OCI-LY7 (cell line): ENCODE measurements at regions not wholly inside any gene's neighbourhood (a gene's known extent, or its start where the extent isn't known, plus 50 kb on each side); places are given as distances from the start of the nearest gene placed in this dataset.

Source experiments
- BruUV-seq: library from RNA; stranded (reverse); fragments of 400-500 nt; replicated peaks from 2 replicates; lab custom pipeline; 2021; lab: Mats Ljungman, UMichigan
- CTCF ChIA-PET: fragments of 300-600 bp; sonication (Branson Sonifier 250); formaldehyde crosslinking; loops from one replicate; lab custom pipeline; 2022; ENCODE audit warnings: antibody characterized with exemption; ENCODE audit not compliant: unreplicated experiment; lab: Charles Lee
- POLR2A ChIA-PET: fragments of 300-600 bp; sonication (Branson Sonifier 250); formaldehyde crosslinking; loops from one replicate; lab custom pipeline; 2022; ENCODE audit warnings: antibody characterized with exemption; lab: Charles Lee
- DNase-seq: peaks from one replicate; pipeline ENCODE4 v3.0.0-alpha.2; 2015; ENCODE audit warnings: low spot score
- H2AFZ ChIP-seq: fragments of 200-600 bp; sonication (generic), shearing (Covaris generic); 2 replicates; pipeline ENCODE4 v1.6.1; 2014; ENCODE audit warnings: mild to moderate bottlenecking, antibody characterized with exemption, low read length, moderate library complexity
- H3K27ac ChIP-seq: fragments of 200-600 bp; sonication (generic); 2 replicates; pipeline ENCODE4 v1.5.1; 2014; ENCODE audit warnings: mixed run types, low read depth, mild to moderate bottlenecking, moderate library complexity, low read length, inconsistent platforms; ENCODE audit not compliant: poor library complexity, severe bottlenecking
- H3K36me3 ChIP-seq: fragments of 200-600 bp; sonication (generic); 2 replicates; pipeline ENCODE4 v1.6.1; 2014; ENCODE audit warnings: mild to moderate bottlenecking, antibody characterized with exemption, low read length, moderate library complexity, mixed read lengths; ENCODE audit not compliant: insufficient read depth
- H3K4me1 ChIP-seq: fragments of 200-600 bp; sonication (generic); 2 replicates; pipeline ENCODE4 v1.5.1; 2014; ENCODE audit warnings: mild to moderate bottlenecking, low read length; ENCODE audit not compliant: insufficient read depth, poor library complexity, severe bottlenecking
- H3K4me2 ChIP-seq: fragments of 200-600 bp; sonication (generic); 2 replicates; pipeline ENCODE4 v1.6.1; 2014; ENCODE audit warnings: mild to moderate bottlenecking, low read length
- H3K4me3 ChIP-seq: fragments of 200-600 bp; sonication (generic); 2 replicates; pipeline ENCODE4 v1.5.1; 2014; ENCODE audit warnings: mild to moderate bottlenecking, low read depth, low read length; ENCODE audit not compliant: poor library complexity, severe bottlenecking
- H3K79me2 ChIP-seq: fragments of 200-600 bp; sonication (generic); 2 replicates; pipeline ENCODE4 v1.6.1; 2016; ENCODE audit warnings: low read depth, mild to moderate bottlenecking, low read length, moderate library complexity, mixed read lengths; ENCODE audit not compliant: insufficient read depth
- H3K9me2 ChIP-seq: fragments of 200-600 bp; sonication (generic); 2 replicates; pipeline ENCODE4 v1.6.1; 2016; ENCODE audit warnings: mild to moderate bottlenecking, low read length, mixed read lengths; ENCODE audit not compliant: insufficient read depth
- H3K9me3 ChIP-seq: fragments of 200-600 bp; sonication (generic); 2 replicates; pipeline ENCODE4 v1.6.1; 2014; ENCODE audit warnings: mild to moderate bottlenecking, mixed run types, low read length, mixed read lengths
- H4K20me1 ChIP-seq: fragments of 200-600 bp; sonication (generic); 2 replicates; pipeline ENCODE4 v1.6.1; 2014; ENCODE audit warnings: mild to moderate bottlenecking, antibody characterized with exemption, low read length, moderate library complexity, mixed read lengths; ENCODE audit not compliant: insufficient read depth
- EZH2phosphoT487 ChIP-seq: fragments of 200-600 bp; sonication (generic); IDR thresholded peaks from 2 replicates; pipeline ENCODE4 v1.6.1; 2018; ENCODE audit warnings: low read depth, borderline replicate concordance, mild to moderate bottlenecking, mixed run types, antibody characterized with exemption, low read length, moderate library complexity, mixed read lengths
- intact Hi-C: fragments of 100-400 bp; cut with micrococcal nuclease; formaldehyde crosslinking; loops from one replicate; pipeline ENCODE4 v1.10.0; 2022; ENCODE audit not compliant: unreplicated experiment
- TF ChIP-seq, protein P1 (sequence below): fragments of 200-600 bp; sonication (generic); conservative IDR thresholded peaks from 2 replicates; pipeline ENCODE4 v1.5.1; 2014; ENCODE audit warnings: mild to moderate bottlenecking, antibody characterized with exemption, low read length, moderate library complexity, mixed read lengths

DNA sequence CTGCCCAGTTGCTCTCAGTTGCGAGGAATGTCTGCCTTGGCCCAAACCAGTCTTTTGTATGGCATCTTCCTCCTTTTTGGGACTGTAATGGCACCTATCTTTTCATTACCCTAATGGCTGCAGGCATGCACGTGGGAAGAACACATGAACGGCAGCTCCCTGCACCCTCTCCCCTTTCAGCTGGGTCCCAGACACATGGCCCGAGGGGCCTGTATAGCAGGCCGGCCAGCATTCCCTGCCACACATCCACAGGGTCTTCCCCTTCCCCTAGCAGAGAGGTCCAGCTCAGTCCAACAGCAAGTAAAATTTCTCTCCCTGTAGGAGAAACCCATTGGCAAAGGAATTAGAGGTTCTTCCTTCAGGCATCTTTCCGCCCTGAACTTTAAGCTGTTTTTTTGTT is 829.1 kb upstream of the AGA start:
- TF ChIP-seq, protein P1, sequence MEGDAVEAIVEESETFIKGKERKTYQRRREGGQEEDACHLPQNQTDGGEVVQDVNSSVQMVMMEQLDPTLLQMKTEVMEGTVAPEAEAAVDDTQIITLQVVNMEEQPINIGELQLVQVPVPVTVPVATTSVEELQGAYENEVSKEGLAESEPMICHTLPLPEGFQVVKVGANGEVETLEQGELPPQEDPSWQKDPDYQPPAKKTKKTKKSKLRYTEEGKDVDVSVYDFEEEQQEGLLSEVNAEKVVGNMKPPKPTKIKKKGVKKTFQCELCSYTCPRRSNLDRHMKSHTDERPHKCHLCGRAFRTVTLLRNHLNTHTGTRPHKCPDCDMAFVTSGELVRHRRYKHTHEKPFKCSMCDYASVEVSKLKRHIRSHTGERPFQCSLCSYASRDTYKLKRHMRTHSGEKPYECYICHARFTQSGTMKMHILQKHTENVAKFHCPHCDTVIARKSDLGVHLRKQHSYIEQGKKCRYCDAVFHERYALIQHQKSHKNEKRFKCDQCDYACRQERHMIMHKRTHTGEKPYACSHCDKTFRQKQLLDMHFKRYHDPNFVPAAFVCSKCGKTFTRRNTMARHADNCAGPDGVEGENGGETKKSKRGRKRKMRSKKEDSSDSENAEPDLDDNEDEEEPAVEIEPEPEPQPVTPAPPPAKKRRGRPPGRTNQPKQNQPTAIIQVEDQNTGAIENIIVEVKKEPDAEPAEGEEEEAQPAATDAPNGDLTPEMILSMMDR = no peak
- no peak for TF ChIP-seq EZH2phosphoT487
- CTCF ChIA-PET = no interaction called here
- no peaks in the 10 kb centered on the region for H3K79me2 ChIP-seq
- H3K9me2 ChIP-seq = no peaks in the 10 kb centered on the region
- H3K4me3 ChIP-seq = no peak overlapping the region
- no peak overlapping the region for H3K4me2 ChIP-seq
- no peak overlapping the region for H3K27ac ChIP-seq
- intact Hi-C loops = no loop called here
- H4K20me1 ChIP-seq = no peaks in the 10 kb centered on the region
- no peaks in the 10 kb centered on the region for H3K9me3 ChIP-seq
- DNase-seq = no peak
- POLR2A ChIA-PET = no interaction called here
- H2AFZ ChIP-seq = no peak overlapping the region
- H3K36me3 ChIP-seq = no peaks in the 10 kb centered on the region
- BruUV-seq = no TSS peak
- H3K4me1 ChIP-seq = no peaks in the 10 kb centered on the region

DNA sequence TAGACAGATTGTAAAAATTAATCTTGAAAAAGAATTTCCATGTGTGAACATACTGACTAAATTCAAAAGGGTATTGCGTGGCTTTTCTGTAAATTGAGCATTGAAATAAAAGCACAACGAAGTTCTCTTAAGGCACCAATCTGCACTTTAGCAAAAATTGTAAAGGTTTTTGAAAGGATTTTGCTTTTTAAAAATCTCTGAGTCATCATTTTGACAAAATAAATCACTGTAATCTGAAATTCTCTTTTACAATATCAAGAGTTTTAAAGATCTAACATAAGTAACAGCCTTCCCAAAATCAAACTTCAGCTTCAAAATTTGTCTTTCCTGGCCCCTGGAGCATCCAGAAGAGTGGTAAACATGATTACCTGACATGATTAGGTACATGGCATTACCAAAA is 830.9 kb upstream of the AGA start:
- Histone ChIP-seq H3K79me2 (no peaks in the 10 kb centered on the region), H3K4me2 (no peak overlapping the region), H3K27ac (no peak overlapping the region), H3K4me1 (no peaks in the 10 kb centered on the region), H3K36me3 (no peaks in the 10 kb centered on the region), H3K9me3 (no peaks in the 10 kb centered on the region), H4K20me1 (no peaks in the 10 kb centered on the region), H3K4me3 (no peak overlapping the region), H3K9me2 (no peaks in the 10 kb centered on the region), H2AFZ (no peak overlapping the region)
- CTCF ChIA-PET = no interaction called here
- intact Hi-C loops = no loop called here
- DNase-seq = no peak
- no TSS peak for BruUV-seq
- TF ChIP-seq, protein P1 = no peak
- TF ChIP-seq EZH2phosphoT487 = no peak
- POLR2A ChIA-PET = no interaction called here

DNA sequence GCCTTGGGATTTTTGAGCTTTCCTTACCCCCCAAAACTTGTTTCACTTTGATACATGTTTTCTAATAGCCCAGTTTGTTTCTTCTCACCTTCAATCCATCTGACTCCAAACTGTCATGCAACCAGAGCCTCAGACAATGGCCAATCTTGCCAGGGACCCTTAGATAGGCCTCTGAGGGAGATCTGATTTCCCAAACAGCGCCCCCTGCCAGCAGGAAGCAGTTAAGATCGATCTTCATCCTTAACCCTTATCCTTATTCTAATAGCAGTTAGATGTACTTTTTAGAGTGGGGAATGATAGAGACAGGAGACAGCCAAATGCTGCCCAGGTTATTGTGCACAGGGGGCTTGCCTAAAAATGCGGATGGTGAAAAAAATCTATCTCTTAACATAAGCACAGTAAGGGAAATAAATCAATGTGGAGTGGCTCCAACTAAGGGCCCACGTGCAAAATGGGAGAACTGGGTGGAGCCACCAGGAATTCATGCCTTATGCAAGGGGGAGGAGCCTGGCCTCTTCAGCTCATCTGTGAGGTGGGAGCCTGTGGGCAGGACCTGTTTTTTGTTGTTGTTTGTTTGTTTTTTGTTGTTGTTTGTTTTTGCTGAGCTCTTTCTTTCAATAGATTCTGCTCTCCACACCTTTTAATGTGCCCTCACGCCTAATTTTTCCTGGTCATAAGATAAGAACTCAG is 833.6 kb upstream of the AGA start:
- no peaks in the 10 kb centered on the region for H3K9me3 ChIP-seq
- DNase-seq = no peak
- no peak overlapping the region for H3K4me2 ChIP-seq
- H3K36me3 ChIP-seq = no peaks in the 10 kb centered on the region
- intact Hi-C loops = no loop called here
- TF ChIP-seq, protein P1 = peak; percentile 55
- TF ChIP-seq EZH2phosphoT487 = no peak
- no peak overlapping the region for H3K27ac ChIP-seq
- no peaks in the 10 kb centered on the region for H3K4me1 ChIP-seq
- CTCF ChIA-PET = no interaction called here
- no peak overlapping the region for H2AFZ ChIP-seq
- POLR2A ChIA-PET = interaction anchor here (0.6 kb wide), 1 partner anchor 1393 kb away, joined by 3 read pairs; no protein-coding TSS in a partner anchor
- H3K9me2 ChIP-seq = no peaks in the 10 kb centered on the region
- no peaks in the 10 kb centered on the region for H4K20me1 ChIP-seq
- H3K4me3 ChIP-seq = no peak overlapping the region
- no peaks in the 10 kb centered on the region for H3K79me2 ChIP-seq
- BruUV-seq = no TSS peak
